Smooth muscle cell of the brain vasculature (primary cell): ENCODE measurements at regions not wholly inside any gene's neighbourhood (a gene's known extent, or its start where the extent isn't known, plus 50 kb on each side); places are given as distances from the start of the nearest gene placed in this dataset.

Experiments used
- DNase-seq: peaks from one replicate; pipeline ENCODE4 v3.0.0-alpha.2; 2012; ENCODE audit warnings: low read depth, low spot score

- DNase-seq: no peak
Observed at GRCh38 chr9:107210775-107211174, 72.3 kb upstream of the RAD23B start.

GRCh38 chr9:107211284-107211923 is 71.7 kb upstream of the RAD23B start:
- DNase-seq: no peak

- DNase-seq: no peak
Observed at GRCh38 chr9:107212613-107213012, 70.5 kb upstream of the RAD23B start.

GRCh38 chr9:107213080-107213479 is 70.0 kb upstream of the RAD23B start:
- no peak for DNase-seq

- peak; percentile 43 for DNase-seq
Observed at GRCh38 chr9:107213561-107214028, 69.5 kb upstream of the RAD23B start.

- no peak for DNase-seq
Observed at GRCh38 chr9:107214381-107214780, 68.7 kb upstream of the RAD23B start.

- DNase-seq: no peak
Observed at GRCh38 chr9:107214915-107215314, 68.2 kb upstream of the RAD23B start.

- no peak for DNase-seq
Observed at GRCh38 chr9:107215381-107215780, 67.7 kb upstream of the RAD23B start.

GRCh38 chr9:107216329-107216728 is 66.8 kb upstream of the RAD23B start:
- no peak for DNase-seq

- DNase-seq: no peak
Observed at GRCh38 chr9:107218829-107219485, 64.1 kb upstream of the RAD23B start.

- no peak for DNase-seq
Observed at GRCh38 chr9:107219486-107220077, 63.5 kb upstream of the RAD23B start.

GRCh38 chr9:107221321-107221720 is 61.8 kb upstream of the RAD23B start:
- no peak for DNase-seq

GRCh38 chr9:107222020-107222522 is 61.0 kb upstream of the RAD23B start:
- peak; percentile 13 for DNase-seq

GRCh38 chr9:107223381-107223780 is 59.7 kb upstream of the RAD23B start:
- no peak for DNase-seq

GRCh38 chr9:107224252-107224651 is 58.8 kb upstream of the RAD23B start:
- DNase-seq: no peak

GRCh38 chr9:107226421-107226820 is 56.7 kb upstream of the RAD23B start:
- DNase-seq: no peak

GRCh38 chr9:107227774-107228173 is 55.3 kb upstream of the RAD23B start:
- DNase-seq: no peak

- no peak for DNase-seq
Observed at GRCh38 chr9:107228496-107229039, 54.5 kb upstream of the RAD23B start.

- DNase-seq: no peak
Observed at GRCh38 chr9:107229241-107229741, 53.8 kb upstream of the RAD23B start.
